HG03354 (cell line): ENCODE measurements at regions not wholly inside any gene's neighbourhood (a gene's known extent, or its start where the extent isn't known, plus 50 kb on each side); places are given as distances from the start of the nearest gene placed in this dataset.

Experiments
- ATAC-seq: cut with Tn5 transposase; IDR thresholded peaks from one replicate; pipeline ENCODE4 v1.9.1; 2021; ENCODE audit warnings: mild to moderate bottlenecking; ENCODE audit not compliant: unreplicated experiment, poor library complexity, severe bottlenecking

GRCh38 chr2:6301426-6301825, 564.3 kb downstream of the CMPK2 start:
- ATAC-seq: no peak

GRCh38 chr2:6308986-6309385, 556.7 kb downstream of the CMPK2 start:
- ATAC-seq: no peak

GRCh38 chr2:6309415-6310255, 556.1 kb downstream of the CMPK2 start:
- peak; percentile 87 for ATAC-seq

- peak; percentile 23 for ATAC-seq
Measured at GRCh38 chr2:6310256-6311215, 555.2 kb downstream of the CMPK2 start.

- ATAC-seq: no peak
Measured at GRCh38 chr2:6312367-6312766, 553.3 kb downstream of the CMPK2 start.

- no peak for ATAC-seq
Measured at GRCh38 chr2:6314218-6314960, 551.3 kb downstream of the CMPK2 start.

GRCh38 chr2:6325616-6326015, 540.1 kb downstream of the CMPK2 start:
- ATAC-seq: no peak

- ATAC-seq: no peak
Measured at GRCh38 chr2:6326958-6327357, 538.7 kb downstream of the CMPK2 start.

GRCh38 chr2:6336752-6337471, 528.8 kb downstream of the CMPK2 start:
- ATAC-seq: no peak

- ATAC-seq: no peak
Measured at GRCh38 chr2:6337472-6337820, 528.3 kb downstream of the CMPK2 start.

GRCh38 chr2:6341588-6342129, 524.0 kb downstream of the CMPK2 start:
- no peak for ATAC-seq

GRCh38 chr2:6342273-6342920, 523.3 kb downstream of the CMPK2 start:
- ATAC-seq: no peak

GRCh38 chr2:6343076-6343475, 522.6 kb downstream of the CMPK2 start:
- no peak for ATAC-seq

GRCh38 chr2:6352247-6352646, 513.5 kb downstream of the CMPK2 start:
- ATAC-seq: peak; percentile 79

- ATAC-seq: no peak
Measured at GRCh38 chr2:6352906-6353515, 512.7 kb downstream of the CMPK2 start.

- peak; percentile 44 for ATAC-seq
Measured at GRCh38 chr2:6353669-6354068, 512.0 kb downstream of the CMPK2 start.

- no peak for ATAC-seq
Measured at GRCh38 chr2:6354546-6354945, 511.2 kb downstream of the CMPK2 start.
